Chondrocyte (in vitro differentiated cells): ENCODE measurements at regions not wholly inside any gene's neighbourhood (a gene's known extent, or its start where the extent isn't known, plus 50 kb on each side); places are given as distances from the start of the nearest gene placed in this dataset.

Source experiments
- DNase-seq: peaks from one replicate; pipeline ENCODE4 v3.0.0; 2021; ENCODE audit warnings: mixed read lengths, low spot score
- H3K27ac Mint-ChIP-seq: one replicate; pipeline ENCODE4 v1.8.0; 2021; ENCODE audit warnings: mild to moderate bottlenecking, moderate library complexity, mixed read lengths; ENCODE audit not compliant: unreplicated experiment
- H3K27me3 Mint-ChIP-seq: 2 replicates; pipeline ENCODE4 v1.8.0; 2021; ENCODE audit warnings: low read depth, mixed read lengths
- H3K36me3 Mint-ChIP-seq: 2 replicates; pipeline ENCODE4 v1.8.0; 2021; ENCODE audit warnings: low read depth, mixed read lengths
- H3K4me1 Mint-ChIP-seq: 2 replicates; pipeline ENCODE4 v1.8.0; 2021; ENCODE audit warnings: low read depth, mild to moderate bottlenecking, mixed read lengths
- H3K4me3 Mint-ChIP-seq: one replicate; pipeline ENCODE4 v1.8.0; 2021; ENCODE audit warnings: mild to moderate bottlenecking, moderate library complexity, mixed read lengths; ENCODE audit not compliant: unreplicated experiment
- H3K9me3 Mint-ChIP-seq: 2 replicates; pipeline ENCODE4 v1.8.0; 2021; ENCODE audit warnings: low read depth, mixed read lengths
- CTCF ChIP-seq: fragments of 200-600 bp; sonication (generic); IDR thresholded peaks from 2 replicates; pipeline ENCODE4 v1.5.0; 2021; ENCODE audit warnings: antibody characterized with exemption, mild to moderate bottlenecking, moderate library complexity

- H3K36me3 Mint-ChIP-seq = no peaks in the 10 kb centered on the region
- H3K4me1 Mint-ChIP-seq = peaks cover 21% of the 10 kb centered on the region
- no peaks in the 10 kb centered on the region for H3K9me3 Mint-ChIP-seq
- no peak overlapping the region for H3K27ac Mint-ChIP-seq
- DNase-seq = no peak
- H3K4me3 Mint-ChIP-seq = no peak overlapping the region
- TF ChIP-seq CTCF = no peak
- no peaks in the 10 kb centered on the region for H3K27me3 Mint-ChIP-seq
Observed at GRCh38 chr5:124816381-124816780, 69.9 kb upstream of the ZNF608 start.

DNA sequence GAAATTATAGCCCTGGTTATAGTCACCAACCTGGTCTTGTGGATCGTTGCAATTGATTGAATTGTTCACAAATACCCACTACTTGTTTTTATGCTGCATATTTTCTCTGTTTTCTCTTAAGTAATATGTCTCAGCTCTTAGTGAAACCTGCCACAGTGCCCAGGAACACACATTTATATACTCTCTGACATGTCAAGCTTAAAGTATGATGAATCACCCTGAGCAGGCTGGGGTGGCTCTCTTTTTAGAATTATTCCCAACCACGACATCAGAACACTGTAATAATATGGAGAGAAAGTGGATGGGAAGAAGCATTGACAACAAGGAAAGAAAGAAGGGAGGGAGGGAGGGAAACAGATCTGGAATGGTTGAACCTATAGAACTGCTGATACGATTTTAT, 72.8 kb upstream of the ZNF608 start:
- no peaks in the 10 kb centered on the region for H3K27me3 Mint-ChIP-seq
- H3K36me3 Mint-ChIP-seq = no peaks in the 10 kb centered on the region
- no peak for TF ChIP-seq CTCF
- no peak for DNase-seq
- no peak overlapping the region for H3K4me3 Mint-ChIP-seq
- H3K9me3 Mint-ChIP-seq = no peaks in the 10 kb centered on the region
- H3K4me1 Mint-ChIP-seq = peaks cover 39% of the 10 kb centered on the region
- no peak overlapping the region for H3K27ac Mint-ChIP-seq

DNA sequence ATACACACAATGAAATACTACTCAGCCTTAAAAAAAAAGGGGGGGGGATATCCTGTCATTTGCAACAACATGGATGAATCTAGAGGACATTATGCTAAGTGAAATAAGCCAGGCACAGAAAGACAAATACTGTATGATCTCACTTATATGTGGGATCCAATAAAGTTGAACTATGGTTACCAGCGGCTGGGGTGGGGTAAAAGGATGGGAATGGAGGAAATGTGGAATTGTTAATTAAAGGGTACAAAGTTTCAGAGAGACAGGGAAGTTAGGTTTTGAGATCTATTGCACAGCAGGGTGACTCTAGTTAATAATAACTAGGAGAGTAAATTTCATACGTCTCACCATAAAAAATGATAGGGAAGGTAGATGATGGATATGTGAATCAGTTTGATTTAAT, 76.2 kb upstream of the ZNF608 start:
- no peak for TF ChIP-seq CTCF
- peaks cover 39% of the 10 kb centered on the region for H3K4me1 Mint-ChIP-seq
- no peak for DNase-seq
- no peak overlapping the region for H3K4me3 Mint-ChIP-seq
- no peak overlapping the region for H3K27ac Mint-ChIP-seq
- no peaks in the 10 kb centered on the region for H3K36me3 Mint-ChIP-seq
- H3K27me3 Mint-ChIP-seq = no peaks in the 10 kb centered on the region
- H3K9me3 Mint-ChIP-seq = no peaks in the 10 kb centered on the region

DNA sequence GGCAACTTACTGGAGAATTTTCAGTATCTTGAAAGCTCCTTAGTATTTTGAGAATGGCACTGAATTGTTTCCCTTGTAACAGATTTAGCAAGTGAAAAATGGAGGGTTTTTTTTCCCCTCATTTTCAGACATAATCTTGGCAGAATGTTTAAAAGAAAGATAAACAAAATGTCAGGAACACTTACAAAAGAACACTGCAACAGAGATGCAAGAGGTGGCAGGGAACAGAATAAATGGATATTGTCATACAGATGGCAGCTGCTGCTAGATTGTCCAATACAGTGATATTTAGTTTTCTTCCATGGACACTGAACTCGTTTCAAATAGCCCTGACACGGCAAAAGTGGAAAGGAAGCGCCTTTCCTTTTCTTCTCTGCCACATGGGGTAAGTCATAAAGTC, 76.9 kb upstream of the ZNF608 start:
- TF ChIP-seq CTCF = no peak
- Mint-ChIP-seq H3K27me3 (no peaks in the 10 kb centered on the region), H3K27ac (no peak overlapping the region), H3K4me3 (no peak overlapping the region), H3K36me3 (no peaks in the 10 kb centered on the region), H3K4me1 (peaks cover 39% of the 10 kb centered on the region), H3K9me3 (no peaks in the 10 kb centered on the region)
- DNase-seq = no peak

DNA sequence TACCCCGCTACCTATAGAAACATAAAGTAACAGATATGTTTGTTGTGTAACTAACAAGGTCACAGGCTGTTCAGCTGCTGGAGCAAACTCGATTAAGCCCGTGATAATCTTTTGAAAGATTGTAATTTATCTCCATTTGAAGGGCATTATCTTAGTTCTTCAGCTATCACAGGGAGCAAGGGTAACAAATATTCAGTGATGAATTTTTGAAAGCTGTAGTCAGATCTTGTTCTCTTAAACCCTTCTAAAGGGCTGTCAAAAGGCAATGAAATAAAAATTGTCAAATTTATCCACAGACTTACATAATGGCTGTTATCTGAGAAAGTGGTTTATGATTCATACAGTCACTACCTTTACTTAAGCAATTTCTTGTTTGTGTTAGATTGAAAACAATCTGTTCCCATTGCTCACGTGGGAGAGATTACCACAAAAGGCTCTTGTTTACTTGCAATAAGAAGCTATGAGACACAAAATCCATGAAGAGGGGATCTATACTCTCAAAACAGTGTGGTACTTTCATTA, 78.3 kb upstream of the ZNF608 start:
- H3K27ac Mint-ChIP-seq = no peak overlapping the region
- no peak for TF ChIP-seq CTCF
- DNase-seq = no peak

More for the DNA sequence above, 78.3 kb upstream of the ZNF608 start:
- H3K27me3 Mint-ChIP-seq = no peaks in the 10 kb centered on the region
- no peak overlapping the region for H3K4me3 Mint-ChIP-seq
- no peaks in the 10 kb centered on the region for H3K9me3 Mint-ChIP-seq
- no peaks in the 10 kb centered on the region for H3K36me3 Mint-ChIP-seq
- peaks cover 31% of the 10 kb centered on the region for H3K4me1 Mint-ChIP-seq
